Esophagus squamous epithelium (tissue), 4 donors: ENCODE measurements at regions not wholly inside any gene's neighbourhood (a gene's known extent, or its start where the extent isn't known, plus 50 kb on each side); places are given as distances from the start of the nearest gene placed in this dataset.

ENCODE experiments used
- POLR2A ChIP-seq, 4 donors: fragments of 450-650 bp; IDR thresholded peaks; one replicate each; pipeline ENCODE4 v1.6.1; 2017; ENCODE audit warnings: antibody characterized with exemption in 4 of 4, mild to moderate bottlenecking in 4 of 4, moderate library complexity in 3 of 4
- TF ChIP-seq, protein P1 (sequence below), 6 experiments: fragments of 450-650 bp in 4 of 6; fragments of 200-600 bp in 2 of 6; sonication (generic) in 2 of 6; IDR thresholded peaks; one replicate each; pipeline ENCODE4 v1.5.1; 2016 to 2019; ENCODE audit warnings: antibody characterized with exemption in 6 of 6, mild to moderate bottlenecking in 4 of 6, moderate library complexity in 4 of 6

DNA sequence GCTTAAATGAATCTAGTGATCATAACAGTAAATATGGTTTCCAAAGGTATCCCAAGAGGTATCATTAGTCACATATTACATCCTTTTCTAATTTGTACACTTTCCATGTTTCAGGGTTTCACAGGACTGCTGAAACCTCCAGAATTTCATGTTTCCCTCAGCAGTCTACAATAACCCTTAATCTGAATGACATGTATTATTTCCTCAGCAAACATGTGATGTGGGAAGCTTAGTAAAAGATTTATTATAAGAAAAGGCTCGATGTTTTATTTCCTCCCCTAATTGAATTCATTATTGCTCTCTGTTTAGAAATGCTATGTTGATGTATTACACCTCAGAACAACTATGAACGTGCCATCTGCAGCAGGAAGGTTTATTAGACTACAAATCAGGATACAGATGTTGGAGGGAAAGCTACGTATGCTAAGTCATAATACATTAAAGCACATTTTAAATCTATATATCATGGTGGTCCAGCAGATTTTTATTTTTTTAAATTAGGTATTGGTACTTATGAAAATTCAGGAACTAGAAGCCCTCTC is 52.5 kb upstream of the SKAP2 start:
- TF ChIP-seq, protein P1, sequence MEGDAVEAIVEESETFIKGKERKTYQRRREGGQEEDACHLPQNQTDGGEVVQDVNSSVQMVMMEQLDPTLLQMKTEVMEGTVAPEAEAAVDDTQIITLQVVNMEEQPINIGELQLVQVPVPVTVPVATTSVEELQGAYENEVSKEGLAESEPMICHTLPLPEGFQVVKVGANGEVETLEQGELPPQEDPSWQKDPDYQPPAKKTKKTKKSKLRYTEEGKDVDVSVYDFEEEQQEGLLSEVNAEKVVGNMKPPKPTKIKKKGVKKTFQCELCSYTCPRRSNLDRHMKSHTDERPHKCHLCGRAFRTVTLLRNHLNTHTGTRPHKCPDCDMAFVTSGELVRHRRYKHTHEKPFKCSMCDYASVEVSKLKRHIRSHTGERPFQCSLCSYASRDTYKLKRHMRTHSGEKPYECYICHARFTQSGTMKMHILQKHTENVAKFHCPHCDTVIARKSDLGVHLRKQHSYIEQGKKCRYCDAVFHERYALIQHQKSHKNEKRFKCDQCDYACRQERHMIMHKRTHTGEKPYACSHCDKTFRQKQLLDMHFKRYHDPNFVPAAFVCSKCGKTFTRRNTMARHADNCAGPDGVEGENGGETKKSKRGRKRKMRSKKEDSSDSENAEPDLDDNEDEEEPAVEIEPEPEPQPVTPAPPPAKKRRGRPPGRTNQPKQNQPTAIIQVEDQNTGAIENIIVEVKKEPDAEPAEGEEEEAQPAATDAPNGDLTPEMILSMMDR (IDR thresholded peaks at IDR 0.05): no peak
- TF ChIP-seq POLR2A (IDR thresholded peaks at IDR 0.05): no peak
